MM.1S (cell line): ENCODE measurements at regions not wholly inside any gene's neighbourhood (a gene's known extent, or its start where the extent isn't known, plus 50 kb on each side); places are given as distances from the start of the nearest gene placed in this dataset.

ENCODE experiments used
- DNase-seq: peaks from one replicate; pipeline ENCODE4 v3.0.0-alpha.2; 2015
- H2AFZ ChIP-seq: fragments of 300-600 bp; sonication (generic); 2 replicates; pipeline ENCODE4 v1.6.0; 2016; ENCODE audit warnings: antibody characterized with exemption, low read length
- H3F3A ChIP-seq: fragments of 300-600 bp; sonication (generic); 2 replicates; pipeline ENCODE4 v1.6.1; 2016; ENCODE audit warnings: mild to moderate bottlenecking, antibody characterized with exemption, low read length, moderate library complexity, mixed read lengths; ENCODE audit not compliant: insufficient read depth
- H3K27ac ChIP-seq: fragments of 300-600 bp; sonication (generic); 2 replicates; pipeline ENCODE4 v1.5.1; 2016; ENCODE audit warnings: mild to moderate bottlenecking, low read length
- H3K27me3 ChIP-seq: fragments of 300-600 bp; sonication (generic); replicated peaks from 2 replicates; pipeline ENCODE4 v1.6.0; 2016; ENCODE audit warnings: low read length; ENCODE audit not compliant: insufficient read depth
- H3K36me3 ChIP-seq: fragments of 300-600 bp; sonication (generic); replicated peaks from 2 replicates; pipeline ENCODE4 v1.6.1; 2016; ENCODE audit warnings: mild to moderate bottlenecking, low read length, mixed read lengths; ENCODE audit not compliant: insufficient read depth
- H3K4me1 ChIP-seq: fragments of 300-600 bp; sonication (generic); 2 replicates; pipeline ENCODE4 v1.6.1; 2016; ENCODE audit warnings: low read length, mixed read lengths
- H3K4me2 ChIP-seq: fragments of 300-600 bp; sonication (generic); 2 replicates; pipeline ENCODE4 v1.6.0; 2016; ENCODE audit warnings: low read depth, low read length
- H3K4me3 ChIP-seq: fragments of 300-600 bp; sonication (generic); 2 replicates; pipeline ENCODE4 v1.5.1; 2016; ENCODE audit warnings: low read length, mixed read lengths
- H3K79me2 ChIP-seq: fragments of 300-600 bp; sonication (generic); 2 replicates; pipeline ENCODE4 v1.6.1; 2016; ENCODE audit warnings: mixed run types, low read length, mixed read lengths
- H3K9ac ChIP-seq: fragments of 300-600 bp; sonication (generic); 2 replicates; pipeline ENCODE4 v1.6.1; 2016; ENCODE audit warnings: low read length, mixed read lengths
- H3K9me2 ChIP-seq: fragments of 300-600 bp; sonication (generic); replicated peaks from 2 replicates; pipeline ENCODE4 v1.6.1; 2016; ENCODE audit warnings: mild to moderate bottlenecking, low read length, mixed read lengths; ENCODE audit not compliant: insufficient read depth
- H3K9me3 ChIP-seq: fragments of 300-600 bp; sonication (generic); replicated peaks from 2 replicates; pipeline ENCODE4 v1.6.1; 2016; ENCODE audit warnings: mild to moderate bottlenecking, low read length, mixed read lengths; ENCODE audit not compliant: insufficient read depth
- H4K20me1 ChIP-seq: fragments of 300-600 bp; sonication (generic); 2 replicates; pipeline ENCODE4 v1.6.1; 2016; ENCODE audit warnings: mild to moderate bottlenecking, low read length, moderate library complexity, mixed read lengths; ENCODE audit not compliant: insufficient read depth
- EZH2 ChIP-seq: fragments of 300-600 bp; sonication (generic); optimal IDR thresholded peaks from 2 replicates; pipeline ENCODE3; 2017; ENCODE audit warnings: low read depth, mild to moderate bottlenecking, antibody characterized with exemption, low read length, mixed read lengths
- EZH2phosphoT487 ChIP-seq: fragments of 300-600 bp; sonication (generic); IDR thresholded peaks from 2 replicates; pipeline ENCODE4 v1.6.1; 2018; ENCODE audit warnings: antibody characterized with exemption, low read length
- TF ChIP-seq, protein P1 (sequence below): fragments of 300-600 bp; sonication (generic); IDR thresholded peaks from 2 replicates; pipeline ENCODE4 v1.5.1; 2016; ENCODE audit warnings: antibody characterized with exemption, low read length, mixed read lengths

DNA sequence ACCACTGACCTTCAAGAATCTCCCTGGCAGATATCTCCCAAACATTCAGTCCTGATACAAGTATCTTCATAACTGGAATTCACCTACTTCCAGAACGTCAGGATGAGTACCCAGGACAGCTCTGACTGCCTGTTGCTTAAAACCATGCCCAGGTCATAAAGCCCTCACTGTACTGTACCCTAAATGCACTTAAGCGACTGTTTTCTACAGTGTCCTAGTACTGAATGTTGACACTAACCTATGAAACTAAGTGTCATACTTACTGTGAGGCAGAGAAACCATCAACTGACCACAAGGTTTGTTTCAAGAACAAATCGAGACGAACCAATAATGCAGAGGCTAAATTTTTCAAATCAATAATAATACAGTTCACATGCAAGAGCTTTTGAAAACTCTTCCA lies 178.7 kb upstream of the NSMCE3 start:
- Histone ChIP-seq H3K4me2 (no peak overlapping the region), H3F3A (no peaks in the 10 kb centered on the region), H3K9me2 (no peaks in the 10 kb centered on the region), H3K9ac (no peak overlapping the region), H3K27me3 (no peaks in the 10 kb centered on the region), H4K20me1 (no peaks in the 10 kb centered on the region), H3K9me3 (no peaks in the 10 kb centered on the region), H3K79me2 (no peaks in the 10 kb centered on the region), H2AFZ (no peak overlapping the region), H3K27ac (no peak overlapping the region), H3K4me3 (no peak overlapping the region), H3K4me1 (no peaks in the 10 kb centered on the region), H3K36me3 (no peaks in the 10 kb centered on the region)
- no peak for DNase-seq
- no peak for TF ChIP-seq EZH2
- TF ChIP-seq EZH2phosphoT487 = no peak
- TF ChIP-seq, protein P1, sequence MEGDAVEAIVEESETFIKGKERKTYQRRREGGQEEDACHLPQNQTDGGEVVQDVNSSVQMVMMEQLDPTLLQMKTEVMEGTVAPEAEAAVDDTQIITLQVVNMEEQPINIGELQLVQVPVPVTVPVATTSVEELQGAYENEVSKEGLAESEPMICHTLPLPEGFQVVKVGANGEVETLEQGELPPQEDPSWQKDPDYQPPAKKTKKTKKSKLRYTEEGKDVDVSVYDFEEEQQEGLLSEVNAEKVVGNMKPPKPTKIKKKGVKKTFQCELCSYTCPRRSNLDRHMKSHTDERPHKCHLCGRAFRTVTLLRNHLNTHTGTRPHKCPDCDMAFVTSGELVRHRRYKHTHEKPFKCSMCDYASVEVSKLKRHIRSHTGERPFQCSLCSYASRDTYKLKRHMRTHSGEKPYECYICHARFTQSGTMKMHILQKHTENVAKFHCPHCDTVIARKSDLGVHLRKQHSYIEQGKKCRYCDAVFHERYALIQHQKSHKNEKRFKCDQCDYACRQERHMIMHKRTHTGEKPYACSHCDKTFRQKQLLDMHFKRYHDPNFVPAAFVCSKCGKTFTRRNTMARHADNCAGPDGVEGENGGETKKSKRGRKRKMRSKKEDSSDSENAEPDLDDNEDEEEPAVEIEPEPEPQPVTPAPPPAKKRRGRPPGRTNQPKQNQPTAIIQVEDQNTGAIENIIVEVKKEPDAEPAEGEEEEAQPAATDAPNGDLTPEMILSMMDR = no peak

DNA sequence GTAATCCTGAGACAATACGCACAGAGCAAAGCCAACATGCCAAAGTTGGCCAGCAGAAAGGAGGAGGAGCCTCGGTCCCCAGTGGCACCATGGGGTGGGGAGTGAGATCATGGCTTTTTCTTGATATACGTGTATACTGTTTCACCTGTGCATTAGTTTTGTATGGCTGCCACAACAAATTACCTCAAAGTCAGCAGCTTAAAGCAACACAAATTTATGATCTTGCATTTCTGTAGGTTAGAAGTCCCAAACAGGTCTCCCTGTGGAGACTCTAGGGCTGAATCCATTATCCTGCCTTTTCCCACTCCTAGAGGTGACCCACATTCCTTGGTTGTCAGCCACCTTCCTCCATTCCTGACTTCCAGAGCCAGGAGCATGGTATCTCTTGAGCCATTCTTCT lies 176.9 kb upstream of the NSMCE3 start:
- no peaks in the 10 kb centered on the region for H3K27me3 ChIP-seq
- H3K4me1 ChIP-seq = no peaks in the 10 kb centered on the region
- no peak for TF ChIP-seq EZH2
- no peak for TF ChIP-seq EZH2phosphoT487
- TF ChIP-seq, protein P1 = no peak
- H3F3A ChIP-seq = no peaks in the 10 kb centered on the region
- H2AFZ ChIP-seq = no peak overlapping the region
- no peak overlapping the region for H3K4me2 ChIP-seq
- H3K79me2 ChIP-seq = no peaks in the 10 kb centered on the region
- no peaks in the 10 kb centered on the region for H3K9me2 ChIP-seq
- no peak overlapping the region for H3K4me3 ChIP-seq
- H3K9ac ChIP-seq = no peak overlapping the region
- no peaks in the 10 kb centered on the region for H4K20me1 ChIP-seq
- H3K9me3 ChIP-seq = no peaks in the 10 kb centered on the region
- no peaks in the 10 kb centered on the region for H3K36me3 ChIP-seq
- no peak for DNase-seq
- H3K27ac ChIP-seq = no peak overlapping the region

DNA sequence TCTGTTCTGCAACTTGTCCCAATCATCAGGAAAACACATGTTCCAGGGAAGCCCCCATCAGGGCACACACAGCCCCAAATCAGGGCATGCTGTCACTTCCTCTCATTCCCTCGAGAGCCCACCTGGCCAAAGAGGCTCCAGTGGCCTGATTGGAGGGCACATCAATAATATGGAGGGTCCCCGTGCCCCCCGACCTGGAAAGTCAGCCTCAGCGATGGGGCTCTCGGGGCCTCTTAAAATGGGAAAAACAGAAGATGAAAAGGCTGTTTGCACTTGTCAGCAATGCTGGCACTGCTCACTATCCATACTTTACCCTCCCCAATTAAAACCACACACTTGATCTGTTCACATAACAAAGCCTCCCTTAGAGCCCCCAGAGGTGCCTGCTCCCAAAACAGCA lies 172.9 kb upstream of the NSMCE3 start:
- Histone ChIP-seq H3K79me2 (no peaks in the 10 kb centered on the region), H3K9me2 (no peaks in the 10 kb centered on the region), H3K4me3 (no peak overlapping the region), H4K20me1 (no peaks in the 10 kb centered on the region), H3K4me1 (no peaks in the 10 kb centered on the region), H3K9ac (no peak overlapping the region), H3K27me3 (no peaks in the 10 kb centered on the region), H3F3A (no peaks in the 10 kb centered on the region), H2AFZ (no peak overlapping the region), H3K27ac (no peak overlapping the region), H3K9me3 (no peaks in the 10 kb centered on the region), H3K36me3 (no peaks in the 10 kb centered on the region), H3K4me2 (no peak overlapping the region)
- TF ChIP-seq EZH2phosphoT487 (no peak), EZH2 (no peak)
- TF ChIP-seq, protein P1 = no peak
- no peak for DNase-seq
